ENCODE measurements at regions not wholly inside any gene's neighbourhood (a gene's known extent, or its start where the extent isn't known, plus 50 kb on each side); places are given as distances from the start of the nearest gene placed in this dataset.

- Mint-ChIP-seq H3K4me1 (no peaks in the 10 kb centered on the region), H3K9me3 (no peaks in the 10 kb centered on the region; the same call in 2 of the 3 replicates), H3K4me3 (no peak overlapping the region), H3K27me3 (ENCODE audit: insufficient read depth, low read depth, poor library complexity) (no peaks in the 10 kb centered on the region), H3K27ac (no peak overlapping the region), H3K36me3 (ENCODE audit: low read depth) (no peaks in the 10 kb centered on the region)
- Histone ChIP-seq H3K27me3 (ENCODE audit: insufficient read depth) (no peaks in the 10 kb centered on the region), H3K79me2 (replicated peaks; ENCODE audit: insufficient read depth) (no peaks in the 10 kb centered on the region), H3K36me3 (ENCODE audit: insufficient read depth) (no peaks in the 10 kb centered on the region), H3K27ac (ENCODE audit: low read depth) (no peak overlapping the region), H3K4me2 (no peak overlapping the region), H3F3A (replicated peaks; ENCODE audit: low read depth) (no peaks in the 10 kb centered on the region), H4K20me1 (replicated peaks; ENCODE audit: insufficient read depth) (no peaks in the 10 kb centered on the region), H3K9me2 (ENCODE audit: insufficient read depth) (no peaks in the 10 kb centered on the region), H3K4me1 (ENCODE audit: insufficient read depth) (no peaks in the 10 kb centered on the region), H3K4me3 (no peak overlapping the region), H2AFZ (no peak overlapping the region)
- TF ChIP-seq CREB1 (CRISPR knock-in tag; IDR thresholded peaks at IDR 0.05; ENCODE audit: low read depth) (no peak), REST (IDR thresholded peaks at IDR 0.05; ENCODE audit: unreplicated experiment) (no peak), EZH2 (IDR thresholded peaks at IDR 0.05; ENCODE audit: low read depth, unreplicated experiment) (no peak), JUNB (IDR thresholded peaks at IDR 0.05; ENCODE audit: unreplicated experiment) (no peak), NANOG (IDR thresholded peaks at IDR 0.05; ENCODE audit: borderline replicate concordance) (no peak), ETS1 (IDR thresholded peaks at IDR 0.05) (no peak), EZH2phosphoT487 (IDR thresholded peaks at IDR 0.05; ENCODE audit: unreplicated experiment) (no peak), POLR2AphosphoS5 (IDR thresholded peaks at IDR 0.05; ENCODE audit: low read depth) (no peak), ZNF462 (CRISPR knock-in tag; IDR thresholded peaks at IDR 0.05) (no peak), ZNF331 (CRISPR knock-in tag; IDR thresholded peaks at IDR 0.05; ENCODE audit: low read depth) (no peak), STAT1 (IDR thresholded peaks at IDR 0.05; ENCODE audit: unreplicated experiment) (no peak), CTCF (conservative IDR thresholded peaks at IDR 0.05; ENCODE audit: low read depth in 2 of 2) (no peak), ZNF114 (CRISPR knock-in tag; IDR thresholded peaks at IDR 0.05) (no peak)
- no peak for ATAC-seq
- DNase-seq (ENCODE audit: low spot score), result no peak
These were observed 307.9 kb upstream of the RBMS3 start for GRCh38 chr3:28972921-28973320.
